Fibroblast of skin of scalp (primary cell): ENCODE measurements at regions not wholly inside any gene's neighbourhood (a gene's known extent, or its start where the extent isn't known, plus 50 kb on each side); places are given as distances from the start of the nearest gene placed in this dataset.

ENCODE experiments used
- DNase-seq: peaks from one replicate; pipeline ENCODE4 v3.0.0-alpha.2; 2013

- no peak for DNase-seq
These were observed 120.0 kb upstream of the FOXF1 start for GRCh38 chr16:86390335-86390734.

DNA sequence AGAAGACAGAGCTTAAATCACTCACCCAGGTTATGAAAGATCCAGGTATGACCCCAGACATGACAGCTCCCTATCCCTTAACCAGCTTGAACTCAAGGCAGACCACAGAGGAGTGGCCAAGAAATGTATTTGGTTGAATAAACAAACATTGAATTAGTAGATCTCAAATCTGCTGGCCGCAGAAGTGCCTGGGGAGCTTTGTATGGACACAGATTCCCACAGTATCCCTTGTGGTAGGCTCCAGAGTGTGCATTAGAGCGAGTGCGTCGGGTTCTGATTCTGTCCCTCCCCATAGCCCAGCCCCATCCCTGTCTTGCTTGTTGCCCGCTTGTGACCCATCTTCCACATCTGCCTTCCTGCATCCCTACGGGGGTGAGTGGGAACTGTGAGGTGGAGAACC is 118.8 kb upstream of the FOXF1 start:
- no peak for DNase-seq

- peak; percentile 54 for DNase-seq
These were observed 118.3 kb upstream of the FOXF1 start for GRCh38 chr16:86391984-86392383.

DNA sequence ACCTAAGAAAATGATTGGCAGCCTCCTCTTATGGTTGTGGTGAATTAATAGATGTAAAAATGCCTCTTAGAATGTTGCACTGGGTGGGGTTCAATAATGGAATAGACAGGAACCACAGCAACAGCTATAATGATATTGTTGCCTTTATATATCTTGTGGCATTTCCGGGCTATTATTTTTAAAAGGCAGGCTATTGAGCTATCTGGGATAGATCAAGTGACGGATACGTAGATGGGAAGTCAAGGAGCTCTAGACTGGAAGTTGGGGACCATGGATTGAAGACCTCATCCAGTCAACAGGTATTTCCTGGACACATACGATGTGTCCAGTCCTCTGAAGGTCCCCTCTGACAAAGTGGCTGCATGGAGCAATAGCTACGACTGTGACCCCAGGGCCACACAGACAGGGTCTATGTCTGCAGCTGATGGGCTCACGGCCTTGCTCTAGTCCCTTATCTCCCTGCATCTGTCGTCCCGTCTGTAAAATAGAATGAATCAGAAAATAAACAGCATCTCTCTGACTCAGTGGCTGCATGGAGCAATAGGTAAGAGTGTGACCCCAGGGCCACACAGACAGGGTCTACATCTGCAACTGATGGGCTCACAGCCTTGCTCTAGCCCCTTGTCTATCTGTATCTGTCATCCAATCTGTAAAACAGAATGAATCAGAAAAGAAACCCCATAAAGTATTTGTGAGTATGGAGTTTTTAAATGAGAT is 117.7 kb upstream of the FOXF1 start:
- DNase-seq, result no peak

DNA sequence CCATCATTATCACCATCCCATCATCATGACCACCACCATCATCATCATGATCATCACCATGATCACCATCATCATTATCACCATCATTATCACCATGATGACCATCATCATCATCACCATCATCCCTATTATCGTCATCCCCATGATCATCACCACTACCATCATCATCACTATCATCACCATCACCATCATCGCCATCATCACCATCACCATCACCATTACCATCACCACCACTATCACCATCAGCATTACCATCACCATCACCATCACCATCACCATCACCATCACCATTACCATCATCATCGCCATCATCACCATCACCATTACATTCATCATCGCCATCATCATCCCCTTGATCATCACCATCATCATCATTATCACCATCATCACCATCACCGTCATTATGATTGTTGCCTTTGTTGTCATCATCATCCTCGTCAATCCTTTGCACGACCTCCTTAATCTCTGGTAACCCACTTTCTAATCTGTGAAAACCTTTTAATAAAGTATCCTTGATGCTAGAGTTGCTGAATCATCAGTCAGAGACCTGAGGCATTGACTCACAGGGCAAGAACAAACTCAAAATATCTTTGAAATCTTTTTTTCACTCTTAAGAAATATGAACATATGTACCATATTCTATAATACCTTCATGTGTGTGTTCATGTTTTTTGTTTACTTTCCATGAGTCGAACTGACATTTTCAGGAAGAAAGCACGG is 116.3 kb upstream of the FOXF1 start:
- no peak for DNase-seq

DNA sequence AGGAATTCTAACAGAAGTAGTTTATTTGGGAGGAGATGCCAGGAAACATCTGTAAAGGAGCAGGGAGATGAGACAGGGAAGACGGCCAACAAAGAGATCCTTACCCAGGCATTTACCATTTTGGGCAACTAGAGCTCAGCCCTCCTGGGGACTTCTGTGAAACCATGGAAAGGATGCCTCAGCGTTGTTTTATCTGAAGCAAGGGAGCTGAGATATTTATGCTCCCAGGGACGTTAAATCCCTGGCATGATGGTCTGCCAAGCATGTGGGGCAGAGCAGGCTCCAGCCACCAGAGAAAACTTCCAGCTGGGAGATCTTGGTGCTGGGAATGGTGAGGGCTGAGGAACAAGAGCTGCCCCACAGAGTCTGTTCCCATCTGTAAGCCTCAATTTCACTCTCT is 114.8 kb upstream of the FOXF1 start:
- no peak for DNase-seq

DNA sequence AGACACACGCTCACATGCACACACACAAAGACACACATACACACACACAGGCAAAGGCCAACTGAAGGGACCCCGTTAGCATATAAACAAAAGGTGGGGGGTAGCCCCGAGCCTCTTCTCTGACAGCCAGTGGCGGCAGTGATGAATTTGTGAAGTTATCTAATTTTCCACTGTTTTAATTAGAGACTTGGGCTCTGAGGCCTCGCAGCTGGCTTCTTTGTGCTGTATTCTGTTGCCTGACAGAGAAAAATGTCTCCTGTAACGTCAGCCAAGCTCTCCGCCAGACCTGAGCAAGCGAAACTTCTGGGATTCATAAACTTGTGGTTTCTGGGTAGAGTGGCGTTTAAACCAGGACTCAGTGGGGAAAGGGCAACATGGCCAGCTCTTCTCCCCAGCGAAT is 113.9 kb upstream of the FOXF1 start:
- peak; percentile 67 for DNase-seq

- peak; percentile 60 for DNase-seq
These were observed 113.4 kb upstream of the FOXF1 start for GRCh38 chr16:86396901-86397311.

DNA sequence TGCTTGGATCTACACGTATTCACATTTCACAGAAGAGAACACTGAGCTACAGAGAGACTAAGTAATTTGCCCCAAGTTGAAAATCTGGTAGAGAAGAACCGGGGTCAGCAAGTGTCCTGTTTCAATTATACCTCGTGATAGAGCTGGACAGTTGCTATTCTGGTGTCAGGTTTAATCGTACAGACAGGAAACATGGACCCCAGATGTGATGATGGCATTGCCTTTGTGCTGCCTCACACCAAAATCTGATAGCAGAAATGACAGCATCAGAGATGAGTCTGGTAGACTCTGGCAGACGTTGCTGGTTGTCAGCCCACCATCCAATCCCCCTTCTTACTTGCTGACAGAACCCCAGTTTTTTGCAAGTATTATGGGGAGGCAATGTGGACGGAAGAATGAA is 112.1 kb upstream of the FOXF1 start:
- DNase-seq, result no peak

DNA sequence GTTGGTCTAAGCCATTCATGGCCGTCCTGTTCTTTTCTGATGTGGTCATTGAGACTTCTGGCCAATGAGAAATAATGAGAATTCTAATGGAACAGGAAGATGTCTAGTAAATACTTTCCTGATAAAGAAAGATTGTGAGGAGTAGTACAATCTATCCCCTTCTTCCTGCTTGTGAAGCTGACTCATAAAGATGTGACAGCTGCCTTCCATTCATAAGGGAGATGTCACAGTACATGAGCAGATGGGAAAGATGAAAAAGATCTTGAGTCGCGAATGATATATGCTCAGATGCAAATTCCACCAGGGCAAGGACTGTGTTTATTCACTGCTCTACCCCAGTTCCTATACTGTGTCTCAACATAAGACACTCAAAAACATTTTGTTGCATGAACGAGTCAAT is 111.7 kb upstream of the FOXF1 start:
- DNase-seq, result no peak

DNA sequence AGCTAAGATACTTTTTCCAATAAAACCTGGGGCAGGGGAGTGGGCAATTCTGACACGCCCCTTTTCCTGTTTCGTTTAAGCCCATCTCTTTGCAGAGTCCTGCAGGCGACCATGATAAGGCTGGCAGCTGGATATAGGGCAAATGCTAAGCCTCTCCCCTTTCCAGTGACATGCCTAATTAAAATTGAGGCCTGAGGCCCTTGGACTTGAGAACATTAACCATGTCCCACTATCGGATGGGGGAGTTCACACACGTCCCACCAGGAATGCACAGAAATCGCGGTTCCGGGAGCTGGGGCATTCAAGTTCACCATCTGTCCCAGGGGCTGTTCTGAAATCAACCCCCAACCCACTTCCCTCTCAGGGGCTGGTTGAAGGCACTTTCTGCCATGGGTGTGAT is 109.2 kb upstream of the FOXF1 start:
- no peak for DNase-seq

GRCh38 chr16:86403085-86403484 is 107.2 kb upstream of the FOXF1 start:
- DNase-seq, result no peak

DNA sequence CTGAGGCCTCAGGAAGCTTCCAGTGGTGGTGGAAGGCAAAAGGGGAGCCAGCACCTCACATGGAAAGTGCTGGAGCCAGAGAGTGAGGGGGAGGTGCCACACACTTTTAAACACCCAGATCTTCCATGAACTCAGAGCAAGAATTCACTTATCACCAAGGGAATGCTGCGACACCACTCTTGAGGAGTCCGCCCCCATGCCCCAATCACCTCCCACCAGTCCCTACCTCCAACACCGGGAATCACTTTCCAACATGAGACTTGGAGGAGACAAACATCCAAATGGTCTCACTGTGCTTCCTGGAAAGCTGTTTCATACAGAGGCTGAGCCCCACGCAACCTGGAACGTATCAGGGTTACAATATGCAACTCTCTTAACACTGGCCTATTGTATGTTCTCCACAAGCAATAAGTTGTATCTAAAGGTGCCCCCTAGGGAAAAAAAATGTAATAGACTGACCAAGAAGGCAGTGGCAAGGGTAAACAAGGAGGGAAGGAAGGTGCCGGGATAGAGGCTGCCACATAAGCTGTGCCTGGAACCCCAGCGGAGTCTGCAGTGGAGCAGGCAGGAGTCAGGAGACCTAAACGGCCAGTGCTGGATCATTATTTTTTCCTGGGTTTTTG is 106.7 kb upstream of the FOXF1 start:
- no peak for DNase-seq

- DNase-seq, result no peak
These were observed 105.6 kb upstream of the FOXF1 start for GRCh38 chr16:86404678-86405077.

- DNase-seq, result no peak
These were observed 105.0 kb upstream of the FOXF1 start for GRCh38 chr16:86405319-86405718.

DNA sequence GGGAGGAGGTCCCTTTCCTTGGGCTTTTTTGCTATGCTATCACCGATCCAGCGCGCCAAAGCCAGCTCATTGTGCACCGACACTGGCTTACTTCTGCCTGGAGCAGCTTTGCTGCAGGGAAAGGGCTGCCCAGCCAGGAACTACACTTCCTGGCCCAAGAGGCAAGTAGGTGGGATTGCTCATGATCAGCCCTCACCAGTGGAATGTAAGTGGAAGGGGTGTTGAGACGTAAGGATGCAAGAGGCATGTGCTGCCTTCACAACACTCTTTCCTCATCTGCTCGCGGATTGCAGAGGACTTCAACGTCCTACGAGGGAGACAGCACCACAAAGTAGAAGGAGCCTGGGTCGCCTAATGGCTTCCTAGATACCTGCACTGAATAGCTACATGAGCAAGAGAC is 104.3 kb upstream of the FOXF1 start:
- DNase-seq, result no peak

DNA sequence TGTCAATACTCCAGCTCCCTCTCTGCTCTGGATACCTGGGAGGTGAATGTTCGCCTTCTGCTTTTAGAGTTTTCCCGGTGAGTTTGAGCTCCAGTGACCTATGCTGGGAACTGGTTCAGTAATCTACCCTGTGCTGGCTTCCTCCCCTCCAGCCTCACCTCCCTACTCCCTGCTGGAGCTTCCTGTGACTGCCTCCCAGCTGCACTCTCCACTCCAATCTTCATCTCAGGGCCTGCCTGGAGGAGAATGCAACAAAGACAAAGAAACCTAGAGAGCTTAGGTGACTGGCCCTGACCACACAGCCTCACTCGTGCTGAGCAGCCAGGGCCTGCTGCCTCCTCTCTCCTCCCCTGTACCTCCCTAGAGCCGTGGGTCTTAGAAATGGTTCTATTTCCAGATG is 101.6 kb upstream of the FOXF1 start:
- no peak for DNase-seq

- no peak for DNase-seq
These were observed 100.2 kb upstream of the FOXF1 start for GRCh38 chr16:86410081-86410480.

- DNase-seq, result no peak
These were observed 99.8 kb upstream of the FOXF1 start for GRCh38 chr16:86410529-86410928.

DNA sequence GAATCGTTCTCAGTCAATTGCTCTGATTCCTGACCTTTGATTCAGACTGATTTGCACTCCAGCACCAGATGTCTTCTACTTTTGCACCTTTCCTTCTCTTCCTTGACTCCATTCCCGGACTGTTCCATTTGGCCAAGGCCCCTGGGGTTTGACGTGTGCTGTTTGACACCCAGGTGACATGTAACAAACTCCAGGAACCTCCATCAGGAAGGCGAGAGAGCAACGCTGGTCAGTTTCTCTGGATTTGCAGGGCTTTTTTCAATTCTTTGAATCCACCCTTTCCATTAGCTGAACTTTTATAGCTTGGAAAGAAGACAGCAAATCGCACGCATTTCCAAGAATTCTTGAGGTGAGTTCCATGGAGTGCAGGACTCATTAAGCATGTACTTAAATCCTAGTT is 98.4 kb upstream of the FOXF1 start:
- no peak for DNase-seq

DNA sequence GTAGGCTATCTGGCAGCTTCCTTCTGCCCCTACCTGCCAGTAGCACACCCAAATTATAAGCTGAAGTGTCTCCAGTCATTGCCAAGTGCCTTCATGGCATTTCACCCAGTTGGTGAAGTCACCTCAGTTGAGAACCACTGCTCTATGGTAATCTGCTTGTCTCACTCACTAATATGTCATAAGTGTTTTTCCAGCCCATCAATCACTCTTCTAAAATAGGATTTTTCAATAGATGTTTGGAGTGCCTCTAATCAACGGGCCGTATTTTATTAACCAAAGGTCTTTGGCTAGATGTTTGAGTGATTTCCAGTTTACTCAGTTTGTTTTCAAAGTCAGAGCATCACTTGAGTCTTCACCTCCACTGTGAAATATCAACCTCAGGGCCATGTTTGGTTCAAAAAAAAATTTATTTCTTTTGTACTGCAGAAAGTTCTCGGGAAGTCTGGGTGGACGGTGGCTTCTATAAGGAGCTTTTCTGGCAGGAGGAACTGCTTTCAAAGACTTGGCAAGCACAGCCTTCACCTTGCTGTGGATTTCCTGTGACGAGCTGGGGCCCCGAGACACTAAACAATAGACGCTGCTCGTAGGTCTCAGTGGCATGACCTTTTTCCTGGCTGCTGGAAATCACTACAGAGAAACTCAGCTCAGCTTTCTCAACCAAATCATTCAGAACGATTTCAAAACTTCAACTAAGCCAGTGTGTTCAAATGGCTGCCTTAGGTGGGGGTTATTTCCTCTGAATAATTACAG is 95.2 kb upstream of the FOXF1 start:
- no peak for DNase-seq

- no peak for DNase-seq
These were observed 91.3 kb upstream of the FOXF1 start for GRCh38 chr16:86418981-86419380.

- DNase-seq, result no peak
These were observed 90.8 kb upstream of the FOXF1 start for GRCh38 chr16:86419518-86419917.
